OCI-LY1 (cell line): ENCODE measurements at regions not wholly inside any gene's neighbourhood (a gene's known extent, or its start where the extent isn't known, plus 50 kb on each side); places are given as distances from the start of the nearest gene placed in this dataset.

Experiments used
- H2AFZ ChIP-seq: fragments of 200-600 bp; sonication (generic), shearing (Covaris generic); 2 replicates; pipeline ENCODE4 v1.6.0; 2014; ENCODE audit warnings: antibody characterized with exemption, mild to moderate bottlenecking, low read length
- H3F3A ChIP-seq: fragments of 200-600 bp; sonication (generic), shearing (Covaris generic); 2 replicates; pipeline ENCODE4 v1.6.0; 2014; ENCODE audit warnings: mild to moderate bottlenecking, antibody characterized with exemption, low read length, moderate library complexity; ENCODE audit not compliant: insufficient read depth
- H3K27ac ChIP-seq: fragments of 200-600 bp; sonication (generic); 2 replicates; pipeline ENCODE4 v1.5.1; 2014; ENCODE audit warnings: low read length, mixed run types, mild to moderate bottlenecking, low read depth; ENCODE audit not compliant: poor library complexity, severe bottlenecking
- H3K27me3 ChIP-seq: fragments of 200-600 bp; sonication (generic); 2 replicates; pipeline ENCODE4 v1.6.0; 2014; ENCODE audit warnings: antibody characterized with exemption, mild to moderate bottlenecking, low read length, moderate library complexity; ENCODE audit not compliant: insufficient read depth
- H3K36me3 ChIP-seq: fragments of 200-600 bp; sonication (generic); 2 replicates; pipeline ENCODE4 v1.6.1; 2014; ENCODE audit warnings: mild to moderate bottlenecking, antibody characterized with exemption, low read length, moderate library complexity, mixed read lengths; ENCODE audit not compliant: insufficient read depth
- H3K4me1 ChIP-seq: fragments of 200-600 bp; sonication (generic); 2 replicates; pipeline ENCODE4 v1.5.1; 2014; ENCODE audit warnings: mild to moderate bottlenecking, low read length, moderate library complexity; ENCODE audit not compliant: insufficient read depth, severe bottlenecking
- H3K4me2 ChIP-seq: fragments of 200-600 bp; sonication (generic), shearing (Covaris generic); 2 replicates; pipeline ENCODE4 v1.6.1; 2014; ENCODE audit warnings: low read length
- H3K4me3 ChIP-seq: fragments of 200-600 bp; sonication (generic); 2 replicates; pipeline ENCODE4 v1.5.1; 2014; ENCODE audit warnings: low read length, low read depth, mild to moderate bottlenecking, mixed read lengths; ENCODE audit not compliant: poor library complexity, severe bottlenecking
- H3K79me2 ChIP-seq: fragments of 200-600 bp; shearing (Covaris generic); 2 replicates; pipeline ENCODE4 v1.6.1; 2016; ENCODE audit warnings: mixed run types, low read length, mixed read lengths; ENCODE audit not compliant: insufficient read depth
- H3K9ac ChIP-seq: fragments of 200-600 bp; sonication (generic), shearing (Covaris generic); 2 replicates; pipeline ENCODE4 v1.6.1; 2014; ENCODE audit warnings: mild to moderate bottlenecking, low read length, mixed read lengths
- H3K9me2 ChIP-seq: fragments of 200-600 bp; sonication (generic), shearing (Covaris generic); 2 replicates; pipeline ENCODE4 v1.6.1; 2014; ENCODE audit warnings: low read depth, mild to moderate bottlenecking, low read length, mixed read lengths
- H3K9me3 ChIP-seq: fragments of 200-600 bp; shearing (Covaris generic); 2 replicates; pipeline ENCODE4 v1.6.1; 2014; ENCODE audit warnings: low read length, mixed read lengths
- H4K20me1 ChIP-seq: fragments of 200-600 bp; sonication (generic), shearing (Covaris generic); 2 replicates; pipeline ENCODE4 v1.6.0; 2016; ENCODE audit warnings: mild to moderate bottlenecking, low read length; ENCODE audit not compliant: insufficient read depth
- EZH2 ChIP-seq: fragments of 200-600 bp; sonication (generic), shearing (Covaris generic); IDR thresholded peaks from 2 replicates; pipeline ENCODE4 v1.8.0; 2017; ENCODE audit warnings: borderline replicate concordance, mixed run types, mild to moderate bottlenecking, antibody characterized with exemption, low read length, moderate library complexity, mixed read lengths
- TF ChIP-seq, protein P1 (sequence below): fragments of 200-600 bp; sonication (generic), shearing (Covaris generic); IDR thresholded peaks from 2 replicates; pipeline ENCODE4 v1.5.1; 2017; ENCODE audit warnings: mild to moderate bottlenecking, antibody characterized with exemption, low read length, moderate library complexity, mixed read lengths

GRCh38 chr10:131626274-131626673 is 274.5 kb upstream of the PPP2R2D start:
- H3K27ac ChIP-seq, result no peak overlapping the region
- no peaks in the 10 kb centered on the region for H3K27me3 ChIP-seq
- no peak overlapping the region for H3K4me3 ChIP-seq
- H3K4me1 ChIP-seq, result no peaks in the 10 kb centered on the region
- no peaks in the 10 kb centered on the region for H3F3A ChIP-seq
- no peaks in the 10 kb centered on the region for H3K79me2 ChIP-seq
- no peak overlapping the region for H3K4me2 ChIP-seq
- TF ChIP-seq, protein P1, sequence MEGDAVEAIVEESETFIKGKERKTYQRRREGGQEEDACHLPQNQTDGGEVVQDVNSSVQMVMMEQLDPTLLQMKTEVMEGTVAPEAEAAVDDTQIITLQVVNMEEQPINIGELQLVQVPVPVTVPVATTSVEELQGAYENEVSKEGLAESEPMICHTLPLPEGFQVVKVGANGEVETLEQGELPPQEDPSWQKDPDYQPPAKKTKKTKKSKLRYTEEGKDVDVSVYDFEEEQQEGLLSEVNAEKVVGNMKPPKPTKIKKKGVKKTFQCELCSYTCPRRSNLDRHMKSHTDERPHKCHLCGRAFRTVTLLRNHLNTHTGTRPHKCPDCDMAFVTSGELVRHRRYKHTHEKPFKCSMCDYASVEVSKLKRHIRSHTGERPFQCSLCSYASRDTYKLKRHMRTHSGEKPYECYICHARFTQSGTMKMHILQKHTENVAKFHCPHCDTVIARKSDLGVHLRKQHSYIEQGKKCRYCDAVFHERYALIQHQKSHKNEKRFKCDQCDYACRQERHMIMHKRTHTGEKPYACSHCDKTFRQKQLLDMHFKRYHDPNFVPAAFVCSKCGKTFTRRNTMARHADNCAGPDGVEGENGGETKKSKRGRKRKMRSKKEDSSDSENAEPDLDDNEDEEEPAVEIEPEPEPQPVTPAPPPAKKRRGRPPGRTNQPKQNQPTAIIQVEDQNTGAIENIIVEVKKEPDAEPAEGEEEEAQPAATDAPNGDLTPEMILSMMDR, result no peak
- TF ChIP-seq EZH2, result no peak
- no peak overlapping the region for H3K9ac ChIP-seq
- H3K9me3 ChIP-seq, result no peaks in the 10 kb centered on the region
- no peaks in the 10 kb centered on the region for H4K20me1 ChIP-seq
- H3K9me2 ChIP-seq, result no peaks in the 10 kb centered on the region
- no peaks in the 10 kb centered on the region for H3K36me3 ChIP-seq
- H2AFZ ChIP-seq, result no peak overlapping the region

DNA sequence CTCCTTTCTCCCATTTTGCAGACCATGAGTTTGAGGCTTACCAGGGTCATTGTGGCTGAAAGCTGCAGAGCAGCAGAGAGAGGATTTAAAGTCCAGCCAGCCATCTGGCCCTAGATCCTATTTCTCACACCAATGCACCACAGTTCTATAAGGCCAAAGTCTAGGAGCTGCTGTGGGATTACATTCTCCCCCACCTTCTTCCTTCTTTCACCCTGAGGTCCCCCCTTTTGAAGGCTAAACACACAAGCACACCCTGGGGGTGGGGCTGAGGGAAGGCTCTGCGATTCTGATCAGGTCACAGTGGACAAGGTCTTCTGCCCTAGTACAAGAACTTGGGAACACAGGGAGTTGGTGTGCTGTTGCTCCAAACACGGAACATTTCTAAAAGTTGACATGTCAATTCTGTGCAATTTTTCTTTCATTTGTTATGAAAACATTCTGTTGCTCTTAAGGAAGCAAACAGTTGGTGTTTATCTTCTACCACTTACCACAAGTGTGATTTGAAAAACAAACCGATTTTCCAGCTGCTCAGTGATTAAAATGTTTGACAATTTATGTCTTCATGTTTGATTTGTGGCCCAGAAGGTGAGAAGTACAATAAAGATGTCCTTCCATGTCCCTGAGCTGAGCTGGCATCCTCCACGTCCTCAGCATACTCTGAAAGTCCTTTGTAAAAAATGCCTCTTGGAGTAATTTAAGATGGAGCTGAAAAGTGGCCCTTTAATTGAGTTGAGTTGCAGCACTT is 271.6 kb upstream of the PPP2R2D start:
- Histone ChIP-seq H3F3A (no peaks in the 10 kb centered on the region), H3K9me3 (no peaks in the 10 kb centered on the region), H3K4me2 (no peak overlapping the region), H3K36me3 (no peaks in the 10 kb centered on the region), H3K9ac (no peak overlapping the region), H3K79me2 (no peaks in the 10 kb centered on the region), H3K4me3 (no peak overlapping the region), H3K4me1 (no peaks in the 10 kb centered on the region), H3K27me3 (no peaks in the 10 kb centered on the region), H4K20me1 (no peaks in the 10 kb centered on the region), H3K9me2 (no peaks in the 10 kb centered on the region), H3K27ac (no peak overlapping the region), H2AFZ (no peak overlapping the region)
- no peak for TF ChIP-seq EZH2
- TF ChIP-seq, protein P1, result no peak

- Histone ChIP-seq H2AFZ (no peak overlapping the region), H4K20me1 (no peaks in the 10 kb centered on the region), H3K9me2 (no peaks in the 10 kb centered on the region), H3F3A (no peaks in the 10 kb centered on the region), H3K9ac (no peak overlapping the region), H3K27ac (no peak overlapping the region), H3K4me1 (no peaks in the 10 kb centered on the region), H3K4me2 (no peak overlapping the region), H3K4me3 (no peak overlapping the region), H3K36me3 (no peaks in the 10 kb centered on the region), H3K79me2 (no peaks in the 10 kb centered on the region), H3K27me3 (no peaks in the 10 kb centered on the region), H3K9me3 (no peaks in the 10 kb centered on the region)
- no peak for TF ChIP-seq EZH2
- TF ChIP-seq, protein P1, result no peak
Observed at GRCh38 chr10:131630772-131631258, 270.0 kb upstream of the PPP2R2D start.
